Tibial nerve (tissue), 4 donors: ENCODE measurements at regions not wholly inside any gene's neighbourhood (a gene's known extent, or its start where the extent isn't known, plus 50 kb on each side); places are given as distances from the start of the nearest gene placed in this dataset.

Source experiments
- DNase-seq, 2 donors: peaks; one replicate each; pipeline ENCODE4 v3.0.0-alpha.2; 2019; ENCODE audit warnings: low spot score in 2 of 2
- H3K27ac ChIP-seq, 4 donors: fragments of 200-600 bp; sonication (generic) in 3 of 4; one replicate each; pipeline ENCODE4 v1.5.1; 2017 to 2019; ENCODE audit warnings: mild to moderate bottlenecking in 1 of 4
- H3K27me3 ChIP-seq, 2 donors: fragments of 200-600 bp; sonication (generic) in 1 of 2; one replicate each; pipeline versions ENCODE4 v1.5.1 to v1.6.0; 2017 to 2019
- H3K36me3 ChIP-seq, 3 donors: fragments of 200-600 bp; sonication (generic); one replicate each; pipeline ENCODE4 v1.5.1; 2018 to 2019
- H3K4me1 ChIP-seq, 4 donors: fragments of 200-600 bp; sonication (generic) in 3 of 4; one replicate each; pipeline ENCODE4 v1.5.1; 2017 to 2019
- H3K4me3 ChIP-seq, 4 donors: fragments of 200-600 bp; sonication (generic) in 3 of 4; one replicate each; pipeline ENCODE4 v1.5.1; 2017 to 2019; ENCODE audit warnings: mild to moderate bottlenecking in 1 of 4, moderate library complexity in 1 of 4
- H3K9me3 ChIP-seq, 4 donors: fragments of 200-600 bp; sonication (generic) in 3 of 4; one replicate each; pipeline ENCODE4 v1.5.1; 2017 to 2019
- EP300 ChIP-seq, 2 donors: sonication (generic); formaldehyde crosslinking; IDR thresholded peaks; one replicate each; pipeline ENCODE4 v1.6.1; 2017; ENCODE audit warnings: antibody characterized with exemption in 2 of 2, mild to moderate bottlenecking in 1 of 2
- POLR2A ChIP-seq, 2 donors: fragments of 450-650 bp; IDR thresholded peaks; one replicate each; pipeline ENCODE4 v1.6.1; 2017; ENCODE audit warnings: antibody characterized with exemption in 2 of 2, mild to moderate bottlenecking in 2 of 2, moderate library complexity in 2 of 2
- WGBS, 2 donors: methylation state at CpG; one replicate each; pipeline ENCODE4 v1.1.5; 2018; 5-methylcytosine and 5-hydroxymethylcytosine counted together
- TF ChIP-seq, protein P1 (sequence below), 5 experiments: fragments of 200-600 bp in 3 of 5; fragments of 450-650 bp in 2 of 5; sonication (generic) in 3 of 5; IDR thresholded peaks; one replicate each; pipeline ENCODE4 v1.5.1; 2016 to 2019; ENCODE audit warnings: antibody characterized with exemption in 5 of 5, mild to moderate bottlenecking in 3 of 5, moderate library complexity in 2 of 5

DNA sequence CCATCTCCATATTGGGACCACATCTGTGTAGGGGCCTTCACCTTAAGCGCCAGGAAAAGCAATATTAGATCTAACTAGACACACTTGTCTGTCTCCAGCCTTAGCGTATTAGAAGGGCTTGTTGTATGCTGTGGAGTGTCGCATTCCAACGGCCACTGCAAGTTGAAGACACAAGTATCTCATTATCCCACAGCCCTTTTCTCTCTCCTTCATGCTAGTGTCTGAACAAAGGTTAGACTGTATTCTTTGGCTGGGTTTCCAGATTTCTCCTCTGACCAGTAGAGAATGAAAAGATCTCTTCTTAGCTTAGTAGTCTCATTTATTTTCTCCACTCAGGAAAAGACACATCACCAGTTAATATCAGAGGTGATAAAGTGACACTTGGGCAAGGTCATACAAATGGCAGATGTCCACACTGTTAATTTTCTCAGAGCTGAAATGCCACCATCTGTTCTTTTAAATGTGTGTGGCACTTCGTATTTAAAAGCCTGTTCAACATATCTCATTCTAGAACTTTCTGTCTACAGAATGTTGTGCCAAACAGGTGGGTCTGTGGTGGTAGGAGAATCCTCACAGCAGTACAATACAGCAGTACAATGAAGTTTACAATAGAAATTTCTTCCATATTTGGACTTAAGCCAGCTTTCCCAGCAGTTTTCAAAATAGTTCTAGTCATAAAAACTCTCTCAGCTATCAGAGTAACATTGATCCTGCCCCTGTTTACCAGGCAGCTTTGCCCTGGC is 94.0 kb upstream of the ITGA6 start:
- no peaks in the 10 kb centered on the region for H3K36me3 ChIP-seq
- H3K27ac ChIP-seq, result peak overlapping the region in 2 of 4 donors; percentile 13 to 16
- H3K4me3 ChIP-seq, result no peak overlapping the region
- DNase-seq, result no peak
- WGBS, 2 donors, result 36 to 58% methylated on average over 5 of the region's 5 CpGs
- TF ChIP-seq EP300 (IDR thresholded peaks at IDR 0.05), result no peak
- no peak for TF ChIP-seq POLR2A (IDR thresholded peaks at IDR 0.05)
- TF ChIP-seq, protein P1, sequence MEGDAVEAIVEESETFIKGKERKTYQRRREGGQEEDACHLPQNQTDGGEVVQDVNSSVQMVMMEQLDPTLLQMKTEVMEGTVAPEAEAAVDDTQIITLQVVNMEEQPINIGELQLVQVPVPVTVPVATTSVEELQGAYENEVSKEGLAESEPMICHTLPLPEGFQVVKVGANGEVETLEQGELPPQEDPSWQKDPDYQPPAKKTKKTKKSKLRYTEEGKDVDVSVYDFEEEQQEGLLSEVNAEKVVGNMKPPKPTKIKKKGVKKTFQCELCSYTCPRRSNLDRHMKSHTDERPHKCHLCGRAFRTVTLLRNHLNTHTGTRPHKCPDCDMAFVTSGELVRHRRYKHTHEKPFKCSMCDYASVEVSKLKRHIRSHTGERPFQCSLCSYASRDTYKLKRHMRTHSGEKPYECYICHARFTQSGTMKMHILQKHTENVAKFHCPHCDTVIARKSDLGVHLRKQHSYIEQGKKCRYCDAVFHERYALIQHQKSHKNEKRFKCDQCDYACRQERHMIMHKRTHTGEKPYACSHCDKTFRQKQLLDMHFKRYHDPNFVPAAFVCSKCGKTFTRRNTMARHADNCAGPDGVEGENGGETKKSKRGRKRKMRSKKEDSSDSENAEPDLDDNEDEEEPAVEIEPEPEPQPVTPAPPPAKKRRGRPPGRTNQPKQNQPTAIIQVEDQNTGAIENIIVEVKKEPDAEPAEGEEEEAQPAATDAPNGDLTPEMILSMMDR (IDR thresholded peaks at IDR 0.05), result no peak
- peaks cover 0 to 40% (median 0%) of the 10 kb centered on the region in 4 donors for H3K4me1 ChIP-seq
- H3K27me3 ChIP-seq, result no peaks in the 10 kb centered on the region
- no peaks in the 10 kb centered on the region for H3K9me3 ChIP-seq

DNA sequence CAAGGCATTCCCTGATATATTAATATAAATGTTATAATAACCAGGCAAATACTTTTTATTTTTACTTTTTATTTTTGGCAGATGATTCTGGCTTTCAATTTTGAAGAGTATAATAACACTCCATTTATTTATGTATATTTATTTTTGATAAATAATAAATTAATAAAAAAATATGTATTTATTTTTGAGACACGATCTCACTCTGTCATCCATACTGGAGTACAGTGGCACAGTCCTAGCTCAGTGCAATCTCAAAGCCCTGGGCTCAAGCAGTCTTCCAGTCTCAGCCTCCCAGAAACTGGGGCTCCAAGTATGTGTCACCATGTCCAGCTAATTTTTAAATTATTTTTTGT is 93.4 kb upstream of the ITGA6 start:
- Histone ChIP-seq H3K4me1 (peaks cover 0 to 37% (median 0%) of the 10 kb centered on the region in 4 donors), H3K27me3 (no peaks in the 10 kb centered on the region), H3K4me3 (no peak overlapping the region), H3K9me3 (no peaks in the 10 kb centered on the region), H3K27ac (peak overlapping the region in 1 of 4 donors; percentile 13), H3K36me3 (no peaks in the 10 kb centered on the region)
- WGBS, 2 donors, result 84% methylated on average over 1 of the region's 1 CpG
- TF ChIP-seq POLR2A (IDR thresholded peaks at IDR 0.05), result no peak
- TF ChIP-seq EP300 (IDR thresholded peaks at IDR 0.05), result no peak
- TF ChIP-seq, protein P1 (IDR thresholded peaks at IDR 0.05), result no peak
- no peak for DNase-seq

DNA sequence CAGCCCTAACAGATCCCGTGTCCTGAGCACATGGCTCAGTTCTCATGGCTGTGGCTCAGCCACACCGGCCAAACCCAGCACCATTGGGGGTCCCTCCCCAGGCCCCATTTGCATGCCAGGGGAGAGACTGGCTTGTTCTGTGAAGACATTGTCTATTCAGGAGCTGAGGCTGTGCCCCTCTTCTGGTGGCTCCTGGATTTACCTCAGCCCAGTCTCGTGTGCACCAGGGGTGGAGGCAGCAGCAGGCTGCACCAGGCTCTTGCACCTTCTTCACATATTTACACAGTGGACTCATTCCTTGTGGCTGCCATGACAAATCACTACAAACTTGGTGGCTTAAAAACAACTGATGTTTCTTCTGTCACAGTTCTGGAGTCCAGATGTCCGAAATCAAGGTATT is 92.4 kb upstream of the ITGA6 start:
- no peak overlapping the region for H3K27ac ChIP-seq
- TF ChIP-seq POLR2A (IDR thresholded peaks at IDR 0.05) (no peak), EP300 (IDR thresholded peaks at IDR 0.05) (no peak)
- TF ChIP-seq, protein P1 (IDR thresholded peaks at IDR 0.05), result no peak
- H3K27me3 ChIP-seq, result no peaks in the 10 kb centered on the region
- no peaks in the 10 kb centered on the region for H3K36me3 ChIP-seq
- no peak overlapping the region for H3K4me3 ChIP-seq
- no peaks in the 10 kb centered on the region for H3K9me3 ChIP-seq
- 90 to 92% methylated on average over 4 of the region's 4 CpGs for WGBS, 2 donors
- peaks cover 0 to 37% (median 2%) of the 10 kb centered on the region in 4 donors for H3K4me1 ChIP-seq
- no peak for DNase-seq

DNA sequence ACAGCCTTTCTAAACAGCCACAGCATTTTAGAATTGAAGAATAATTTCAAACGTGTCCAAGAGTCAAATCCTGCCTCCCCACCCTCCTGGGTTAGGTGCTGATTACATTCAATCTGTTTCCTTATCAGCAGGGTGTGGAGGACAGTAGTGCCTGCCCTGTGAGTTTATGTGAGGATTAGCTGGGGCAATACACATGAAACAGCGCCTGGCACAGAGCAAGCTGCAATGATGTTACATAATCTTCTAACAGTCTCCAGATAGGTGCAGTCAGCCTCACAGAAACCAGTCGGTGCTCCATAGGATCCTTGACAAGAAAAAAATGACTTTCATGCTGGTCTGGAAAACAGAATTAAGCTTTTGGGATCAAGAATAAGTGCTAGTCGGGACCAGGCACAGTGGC is 91.7 kb upstream of the ITGA6 start:
- 45 to 63% methylated on average over 4 of the region's 4 CpGs for WGBS, 2 donors
- no peak for TF ChIP-seq EP300 (IDR thresholded peaks at IDR 0.05)
- TF ChIP-seq POLR2A (IDR thresholded peaks at IDR 0.05), result no peak
- TF ChIP-seq, protein P1 (IDR thresholded peaks at IDR 0.05), result no peak
- no peak for DNase-seq
- Histone ChIP-seq H3K9me3 (no peaks in the 10 kb centered on the region), H3K4me1 (peaks cover 0 to 38% (median 3%) of the 10 kb centered on the region in 4 donors), H3K27ac (no peak overlapping the region), H3K36me3 (no peaks in the 10 kb centered on the region), H3K4me3 (no peak overlapping the region), H3K27me3 (no peaks in the 10 kb centered on the region)

DNA sequence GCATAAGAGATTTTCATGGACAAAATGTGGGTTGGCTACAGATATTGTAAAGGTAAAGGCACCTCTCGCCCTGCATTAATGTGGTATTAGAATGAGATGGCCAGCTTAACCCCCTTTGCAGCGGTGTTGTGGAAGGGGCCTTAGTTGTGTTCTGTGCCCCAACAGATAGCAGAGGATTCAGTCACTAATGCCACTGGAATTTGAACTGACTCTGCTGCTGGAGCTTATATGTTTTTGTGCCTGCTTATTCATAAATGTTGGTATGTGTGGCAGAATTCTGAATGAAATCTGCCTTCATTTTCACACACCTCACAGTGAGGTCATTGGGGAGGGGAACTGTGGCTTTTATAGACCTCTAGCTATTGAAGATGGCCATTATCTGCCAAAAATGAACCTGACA is 90.7 kb upstream of the ITGA6 start:
- Histone ChIP-seq H3K9me3 (no peaks in the 10 kb centered on the region), H3K27ac (no peak overlapping the region), H3K4me1 (peaks cover 0 to 47% (median 7%) of the 10 kb centered on the region in 4 donors), H3K27me3 (no peaks in the 10 kb centered on the region), H3K4me3 (no peak overlapping the region), H3K36me3 (no peaks in the 10 kb centered on the region)
- TF ChIP-seq POLR2A (IDR thresholded peaks at IDR 0.05) (no peak), EP300 (IDR thresholded peaks at IDR 0.05) (no peak)
- TF ChIP-seq, protein P1 (IDR thresholded peaks at IDR 0.05), result no peak
- WGBS, 2 donors, result 50% methylated on average over 2 of the region's 2 CpGs
- DNase-seq, result no peak
